LNCaP clone FGC (cell line): ENCODE measurements at regions not wholly inside any gene's neighbourhood (a gene's known extent, or its start where the extent isn't known, plus 50 kb on each side); places are given as distances from the start of the nearest gene placed in this dataset.

Experiments used
- DNase-seq: peaks from one replicate; pipeline ENCODE4 v3.0.0-alpha.2; 2011; ENCODE audit warnings: low read depth
- H3K4me3 ChIP-seq: 2 replicates; pipeline ENCODE4 v1.5.1; 2011; ENCODE audit warnings: mild to moderate bottlenecking, low read depth, low read length, control low read depth
- CTCF ChIP-seq: IDR thresholded peaks from 2 replicates; pipeline ENCODE4 v1.5.1; 2012; ENCODE audit warnings: mild to moderate bottlenecking; ENCODE audit not compliant: control insufficient read depth, insufficient read depth; ENCODE audit errors: extremely low read depth

GRCh38 chr3:69607466-69608305 is 131.6 kb upstream of the MITF start:
- no peak overlapping the region for H3K4me3 ChIP-seq
- DNase-seq = no peak
- TF ChIP-seq CTCF = no peak

DNA sequence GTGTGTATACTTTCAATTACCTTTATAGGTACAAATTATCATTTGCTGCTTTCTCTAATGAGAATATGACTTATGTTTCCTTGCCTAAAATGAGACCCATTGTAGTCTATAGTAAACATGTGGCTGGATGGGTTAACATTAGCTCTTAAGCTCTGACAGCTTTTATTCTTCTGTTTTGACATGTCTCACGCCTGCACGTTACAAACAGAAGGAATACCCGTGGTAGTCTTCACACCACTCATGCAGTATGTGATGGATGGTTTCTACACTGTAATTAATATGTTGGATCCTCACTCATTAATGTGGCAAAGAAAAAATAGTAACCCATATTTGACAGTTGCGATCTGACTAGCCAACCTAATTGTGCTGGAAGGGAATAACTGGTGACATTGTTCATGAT is 133.4 kb upstream of the MITF start:
- no peak for DNase-seq
- no peak for TF ChIP-seq CTCF
- no peak overlapping the region for H3K4me3 ChIP-seq

GRCh38 chr3:69604735-69605450 is 134.4 kb upstream of the MITF start:
- no peak for TF ChIP-seq CTCF
- no peak overlapping the region for H3K4me3 ChIP-seq
- DNase-seq = no peak

DNA sequence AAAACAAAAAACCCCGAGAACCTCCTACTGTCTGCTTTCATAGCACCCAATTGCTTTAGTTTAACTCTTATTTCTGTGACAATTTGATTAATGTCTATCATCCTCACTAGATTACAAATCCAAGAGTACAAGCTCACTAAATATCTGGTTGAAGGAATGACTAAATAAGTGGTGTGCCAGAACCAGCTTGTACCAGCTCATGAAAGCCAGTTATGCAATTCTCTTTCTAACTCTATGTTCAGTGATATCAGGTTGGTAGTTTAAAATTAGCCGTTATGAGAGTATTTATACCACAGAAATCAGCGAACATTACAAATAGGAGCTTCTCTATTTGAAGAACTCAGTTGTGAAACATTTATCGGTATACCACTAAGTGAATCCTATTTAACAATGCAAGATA is 137.2 kb upstream of the MITF start:
- TF ChIP-seq CTCF = no peak
- DNase-seq = no peak
- no peak overlapping the region for H3K4me3 ChIP-seq

DNA sequence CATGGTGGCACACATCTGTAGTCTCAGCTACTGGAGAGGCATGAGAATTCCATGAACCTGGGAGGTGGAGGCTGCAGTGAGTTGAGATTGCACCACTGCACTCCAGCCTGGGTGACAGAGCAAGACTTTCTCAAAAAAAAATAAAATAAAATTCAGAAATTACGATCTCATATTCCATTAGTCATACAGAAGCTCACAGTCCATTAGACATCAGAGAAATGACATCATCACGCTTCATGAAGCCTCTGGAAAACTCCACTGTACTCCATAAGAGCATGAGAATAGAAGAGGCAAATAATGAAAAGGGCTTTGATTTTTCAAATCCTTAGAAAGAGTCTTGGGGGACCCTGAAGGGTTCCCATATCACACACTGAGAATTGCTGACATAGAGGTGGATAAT is 145.0 kb upstream of the MITF start:
- no peak overlapping the region for H3K4me3 ChIP-seq
- no peak for DNase-seq
- no peak for TF ChIP-seq CTCF

DNA sequence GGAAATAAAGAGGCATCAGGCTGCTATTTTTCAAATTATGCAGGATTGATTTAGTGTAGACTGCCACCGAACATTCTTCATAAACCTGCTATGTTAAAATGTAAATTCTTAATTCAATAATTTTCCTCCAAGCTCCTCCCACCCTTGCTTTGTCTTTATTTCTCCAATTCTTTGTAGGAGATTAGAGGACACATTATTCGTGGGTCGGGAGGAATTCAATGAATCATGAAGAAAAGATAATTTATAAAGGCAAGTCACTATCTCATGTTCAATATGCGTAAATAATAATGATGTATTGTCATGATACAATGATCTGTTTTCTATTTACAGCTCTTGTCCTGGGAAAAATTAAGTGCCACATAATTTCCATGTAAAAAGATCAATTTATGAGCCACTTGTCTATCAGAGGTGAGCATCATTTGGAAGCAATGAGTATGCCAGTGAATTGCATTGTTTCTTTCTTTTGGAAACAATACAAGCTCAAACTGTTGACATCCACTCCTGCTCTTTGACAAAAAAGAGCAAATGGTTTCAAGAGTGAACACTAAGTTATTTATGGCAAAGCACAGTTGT is 148.0 kb upstream of the MITF start:
- no peak overlapping the region for H3K4me3 ChIP-seq
- no peak for DNase-seq
- TF ChIP-seq CTCF = no peak
